ENCODE measurements at regions not wholly inside any gene's neighbourhood (a gene's known extent, or its start where the extent isn't known, plus 50 kb on each side); places are given as distances from the start of the nearest gene placed in this dataset.

- TF ChIP-seq NFIC (IDR thresholded peaks at IDR 0.05) (no peak), TEAD4 (IDR thresholded peaks at IDR 0.05) (no peak), USF1 (IDR thresholded peaks at IDR 0.05) (no peak), ZBTB7A (IDR thresholded peaks at IDR 0.05; ENCODE audit: low read depth) (no peak), EP300 (IDR thresholded peaks at IDR 0.05; ENCODE audit: borderline replicate concordance) (no peak), REST (IDR thresholded peaks at IDR 0.05; ENCODE audit: low read depth) (no peak), YY1 (IDR thresholded peaks at IDR 0.05; ENCODE audit: low read depth) (no peak), MAX (IDR thresholded peaks at IDR 0.05) (no peak), CREB1 (IDR thresholded peaks at IDR 0.05; ENCODE audit: low read depth) (no peak), EGR1 (IDR thresholded peaks at IDR 0.05) (no peak), CEBPB (IDR thresholded peaks at IDR 0.05) (no peak)
Measured at GRCh38 chr12:125856896-125857295, 791.7 kb downstream of the AACS start.

DNA sequence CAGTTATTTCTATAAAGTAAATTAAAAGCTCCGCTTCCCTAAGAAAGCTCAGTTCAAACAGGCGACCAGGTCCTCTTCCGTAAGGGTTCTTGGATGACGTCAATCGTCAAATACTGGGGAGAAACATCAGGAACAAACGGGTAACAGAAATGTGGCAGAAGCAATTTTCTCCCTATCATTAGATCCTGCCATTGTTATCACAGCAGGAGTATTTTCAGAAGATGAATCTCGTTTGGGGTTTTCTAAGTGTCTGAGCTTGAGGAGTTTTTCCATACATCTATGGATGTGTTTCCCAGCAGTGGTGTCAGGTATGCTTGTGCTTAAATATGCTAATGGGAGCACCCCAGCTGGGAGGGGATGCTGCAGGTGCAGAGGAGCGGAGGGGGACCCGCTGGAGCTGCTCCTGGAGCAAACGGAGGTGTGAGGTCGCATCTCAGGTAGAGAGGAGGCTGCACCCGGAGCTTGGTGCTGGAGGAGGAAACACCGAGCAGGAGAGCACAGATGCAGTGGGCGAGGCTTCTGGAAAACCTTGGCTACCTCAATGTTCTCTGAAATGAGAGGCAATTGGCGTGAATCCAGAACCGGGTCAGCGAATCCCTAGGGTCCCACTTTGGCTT lies 795.5 kb downstream of the AACS start:
- no peak for TF ChIP-seq TEAD4 (IDR thresholded peaks at IDR 0.05)

DNA sequence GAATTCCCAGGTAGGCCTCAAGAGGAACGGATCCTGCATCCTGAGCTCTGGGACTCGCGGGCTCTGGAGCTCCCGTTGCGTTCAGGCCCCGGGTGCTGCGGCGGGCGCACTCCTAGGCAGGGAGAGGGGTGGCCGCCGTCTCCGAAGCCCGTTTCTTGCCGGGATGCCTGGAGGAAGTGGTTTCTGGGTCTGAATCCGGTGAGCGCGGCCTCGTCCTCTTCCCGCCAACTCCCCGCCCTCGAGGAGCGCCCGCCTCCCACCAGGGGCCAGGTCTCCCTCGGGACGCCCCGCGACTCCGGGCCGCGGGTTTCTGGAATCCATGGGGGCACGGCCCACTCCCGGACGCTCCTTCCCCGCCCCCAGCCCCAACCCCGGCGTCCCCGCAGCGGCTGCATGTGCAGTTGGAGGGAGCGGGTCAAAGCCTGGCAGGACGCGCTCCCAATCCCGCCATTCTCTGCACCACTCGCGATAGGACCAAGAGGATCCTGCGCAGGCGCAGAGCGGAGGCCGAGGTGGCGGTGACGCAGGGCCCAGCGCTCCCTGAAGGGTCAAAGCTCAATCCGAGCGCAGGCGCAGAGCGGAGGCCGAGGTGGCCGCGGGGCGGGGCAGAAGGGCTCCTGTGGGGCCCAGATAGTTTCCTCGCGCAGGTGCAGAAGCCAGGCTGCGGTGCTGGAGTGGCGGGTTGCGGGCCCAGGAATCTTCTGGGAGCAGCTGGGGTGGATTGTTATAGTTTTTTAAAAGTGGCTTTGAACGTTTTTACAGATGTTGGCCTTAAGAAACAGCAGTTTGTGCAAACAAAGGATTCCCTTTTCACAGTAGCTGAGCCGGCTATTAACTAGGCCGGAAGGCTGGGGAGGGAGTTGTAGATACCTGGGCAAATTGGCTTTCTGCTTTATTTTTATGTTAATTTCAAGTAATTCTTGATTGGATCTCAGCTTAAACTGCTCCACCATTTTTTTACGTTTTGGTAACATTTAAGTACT lies 796.4 kb downstream of the AACS start:
- TF ChIP-seq CREB1 (IDR thresholded peaks at IDR 0.05; ENCODE audit: low read depth) (no peak), TEAD4 (IDR thresholded peaks at IDR 0.05) (no peak), TAF1 (IDR thresholded peaks at IDR 0.05; ENCODE audit: low read depth) (no peak), EGR1 (IDR thresholded peaks at IDR 0.05) (no peak)

DNA sequence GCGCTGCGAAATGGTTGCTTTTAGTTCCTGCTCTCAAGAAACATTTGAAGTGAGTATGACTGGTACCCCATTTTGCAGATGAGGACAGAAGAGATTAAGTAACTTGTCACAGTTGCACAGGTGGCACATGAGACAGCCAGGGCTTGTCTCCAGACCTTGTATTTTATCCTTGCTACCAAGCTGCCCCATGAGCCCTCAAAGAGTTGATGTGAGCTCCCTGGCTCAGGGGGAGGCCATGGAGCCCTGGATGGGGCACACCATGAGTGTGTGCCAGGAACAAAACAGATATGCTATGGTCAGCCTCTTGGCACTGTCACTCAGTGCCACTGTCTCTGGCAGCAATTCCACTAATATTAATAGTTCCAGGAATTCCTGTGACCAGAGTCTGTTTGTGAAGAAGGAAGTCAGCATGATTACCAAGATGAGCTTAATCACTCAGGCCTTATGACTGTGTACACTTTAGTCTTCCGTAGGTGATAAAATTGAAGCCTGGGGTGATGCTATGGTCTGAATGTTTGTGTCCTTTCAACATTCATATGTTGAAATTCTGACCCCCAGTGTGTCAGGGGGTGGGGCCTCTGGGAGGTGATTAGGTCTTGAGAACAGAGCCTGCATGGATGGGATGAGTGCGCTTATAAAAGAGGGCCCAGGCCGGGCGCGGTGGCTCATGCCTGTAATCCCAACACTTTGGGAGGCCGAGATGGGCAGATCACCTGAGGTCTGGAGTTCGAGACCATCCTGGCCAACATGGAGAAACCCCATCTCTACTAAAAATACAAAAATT lies 806.8 kb downstream of the AACS start:
- TF ChIP-seq FOXM1 (IDR thresholded peaks at IDR 0.05; ENCODE audit: borderline replicate concordance, low read depth): no peak
- no peak for TF ChIP-seq TAF1 (IDR thresholded peaks at IDR 0.05; ENCODE audit: low read depth)
- no peak for TF ChIP-seq CREB1 (IDR thresholded peaks at IDR 0.05; ENCODE audit: low read depth)
- TF ChIP-seq TEAD4 (IDR thresholded peaks at IDR 0.05): no peak
- TF ChIP-seq CEBPB (IDR thresholded peaks at IDR 0.05): no peak
- TF ChIP-seq NFIC (IDR thresholded peaks at IDR 0.05): no peak
- no peak for TF ChIP-seq YY1 (IDR thresholded peaks at IDR 0.05; ENCODE audit: low read depth)
- no peak for TF ChIP-seq EP300 (IDR thresholded peaks at IDR 0.05; ENCODE audit: borderline replicate concordance)
- TF ChIP-seq RAD21 (IDR thresholded peaks at IDR 0.05; ENCODE audit: low read depth): no peak
- TF ChIP-seq TCF12 (IDR thresholded peaks at IDR 0.05; ENCODE audit: low read depth): no peak
- no peak for TF ChIP-seq USF1 (IDR thresholded peaks at IDR 0.05)
- TF ChIP-seq MAX (IDR thresholded peaks at IDR 0.05): no peak
- TF ChIP-seq EGR1 (IDR thresholded peaks at IDR 0.05): no peak
- TF ChIP-seq ZBTB7A (IDR thresholded peaks at IDR 0.05; ENCODE audit: low read depth): no peak
- no peak for TF ChIP-seq REST (IDR thresholded peaks at IDR 0.05; ENCODE audit: low read depth)

DNA sequence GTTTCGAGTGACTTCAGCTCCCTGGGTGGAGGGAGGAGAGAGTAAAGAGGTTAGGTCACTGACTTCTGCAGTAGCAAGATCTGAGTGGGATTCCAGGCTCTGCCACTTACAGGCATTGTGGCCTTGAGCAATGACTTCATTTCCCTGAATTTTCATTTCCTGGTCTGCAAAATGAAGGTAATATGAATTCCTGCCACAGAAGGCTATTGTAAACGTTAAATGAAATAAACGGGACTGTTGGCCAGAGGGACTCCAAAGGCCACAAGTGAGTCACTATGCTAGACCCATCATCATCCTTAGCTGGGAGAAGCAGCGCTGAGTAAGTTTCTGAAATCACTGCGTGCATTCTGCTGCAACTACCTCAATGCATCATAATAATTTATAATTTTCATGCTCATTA lies 807.8 kb downstream of the AACS start:
- TF ChIP-seq RAD21 (IDR thresholded peaks at IDR 0.05; ENCODE audit: low read depth): no peak
- no peak for TF ChIP-seq NFIC (IDR thresholded peaks at IDR 0.05)
- TF ChIP-seq TAF1 (IDR thresholded peaks at IDR 0.05; ENCODE audit: low read depth): no peak
- no peak for TF ChIP-seq EGR1 (IDR thresholded peaks at IDR 0.05)
- TF ChIP-seq CEBPB (IDR thresholded peaks at IDR 0.05): no peak
- no peak for TF ChIP-seq USF1 (IDR thresholded peaks at IDR 0.05)
- no peak for TF ChIP-seq EP300 (IDR thresholded peaks at IDR 0.05; ENCODE audit: borderline replicate concordance)
